HG03469 (cell line): ENCODE measurements at regions not wholly inside any gene's neighbourhood (a gene's known extent, or its start where the extent isn't known, plus 50 kb on each side); places are given as distances from the start of the nearest gene placed in this dataset.

Source experiments
- ATAC-seq: cut with Tn5 transposase; IDR thresholded peaks from one replicate; pipeline ENCODE4 v1.9.1; 2021; ENCODE audit warnings: mild to moderate bottlenecking, moderate library complexity, moderate number of reproducible peaks; ENCODE audit not compliant: unreplicated experiment

GRCh38 chr4:182126603-182127002 lies 116.6 kb upstream of the TENM3 start:
- no peak for ATAC-seq

DNA sequence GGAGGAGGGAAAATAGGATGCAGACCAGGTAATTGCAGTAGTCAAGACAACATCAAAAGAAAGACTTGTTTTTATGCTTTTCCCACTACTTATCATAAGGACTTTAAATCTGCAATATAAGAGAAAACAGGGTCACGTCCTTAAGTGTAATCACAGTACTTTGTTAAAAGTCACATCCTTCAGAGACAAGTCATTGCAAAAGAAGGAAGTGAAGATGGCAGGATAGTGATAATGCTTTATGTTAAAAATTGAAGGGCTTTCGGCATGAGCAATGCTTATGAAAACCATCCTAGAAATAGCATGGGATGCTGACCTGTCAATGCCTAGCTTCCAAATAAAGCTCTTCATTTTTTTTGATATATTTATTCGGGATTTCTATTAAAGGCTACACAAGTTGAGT lies 110.2 kb upstream of the TENM3 start:
- ATAC-seq, result no peak

- ATAC-seq, result no peak
Observed at GRCh38 chr4:182134261-182134660, 108.9 kb upstream of the TENM3 start.

DNA sequence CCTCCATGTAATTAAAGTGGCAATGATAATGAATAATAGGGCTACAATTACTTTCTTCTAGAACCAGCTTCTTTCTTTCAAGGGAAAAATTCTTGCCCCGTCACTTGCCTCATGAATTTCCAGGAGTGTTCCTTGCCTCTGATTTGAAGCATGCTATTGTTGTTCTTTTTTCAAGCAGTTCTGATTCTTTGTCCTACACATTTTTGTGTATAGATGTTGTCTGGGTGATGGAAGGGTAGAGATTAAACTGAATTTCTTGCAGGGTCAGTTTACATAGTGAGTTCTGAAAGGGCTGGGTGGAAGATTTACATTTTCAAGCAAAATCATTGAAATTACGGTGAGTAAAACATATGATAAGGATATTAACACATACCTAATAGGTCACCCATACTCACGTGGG lies 107.0 kb upstream of the TENM3 start:
- ATAC-seq, result no peak

- ATAC-seq, result no peak
Observed at GRCh38 chr4:182137343-182137742, 105.9 kb upstream of the TENM3 start.

DNA sequence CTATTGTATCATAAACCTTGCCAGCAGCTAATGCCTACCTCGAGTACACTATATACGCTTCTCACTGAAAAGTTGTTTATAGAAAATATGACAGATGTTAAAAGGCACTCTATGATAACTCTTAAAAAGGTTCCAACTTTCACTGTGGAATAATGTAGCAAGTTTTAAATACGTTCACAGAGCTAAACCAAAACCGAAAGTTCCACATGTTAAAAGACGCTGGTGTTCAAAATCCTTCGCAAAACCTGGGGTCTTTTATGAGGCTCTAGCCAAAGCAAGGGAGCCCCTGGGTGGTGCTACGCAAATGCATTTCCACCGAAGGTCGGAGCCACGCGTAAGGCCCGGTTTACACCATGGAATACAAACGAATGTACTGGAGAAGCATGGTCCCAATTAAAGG lies 103.7 kb upstream of the TENM3 start:
- ATAC-seq, result no peak

GRCh38 chr4:182140547-182140946 lies 102.7 kb upstream of the TENM3 start:
- ATAC-seq, result no peak

- ATAC-seq, result no peak
Observed at GRCh38 chr4:182141061-182141460, 102.1 kb upstream of the TENM3 start.

GRCh38 chr4:182142176-182143085 lies 100.8 kb upstream of the TENM3 start:
- no peak for ATAC-seq

DNA sequence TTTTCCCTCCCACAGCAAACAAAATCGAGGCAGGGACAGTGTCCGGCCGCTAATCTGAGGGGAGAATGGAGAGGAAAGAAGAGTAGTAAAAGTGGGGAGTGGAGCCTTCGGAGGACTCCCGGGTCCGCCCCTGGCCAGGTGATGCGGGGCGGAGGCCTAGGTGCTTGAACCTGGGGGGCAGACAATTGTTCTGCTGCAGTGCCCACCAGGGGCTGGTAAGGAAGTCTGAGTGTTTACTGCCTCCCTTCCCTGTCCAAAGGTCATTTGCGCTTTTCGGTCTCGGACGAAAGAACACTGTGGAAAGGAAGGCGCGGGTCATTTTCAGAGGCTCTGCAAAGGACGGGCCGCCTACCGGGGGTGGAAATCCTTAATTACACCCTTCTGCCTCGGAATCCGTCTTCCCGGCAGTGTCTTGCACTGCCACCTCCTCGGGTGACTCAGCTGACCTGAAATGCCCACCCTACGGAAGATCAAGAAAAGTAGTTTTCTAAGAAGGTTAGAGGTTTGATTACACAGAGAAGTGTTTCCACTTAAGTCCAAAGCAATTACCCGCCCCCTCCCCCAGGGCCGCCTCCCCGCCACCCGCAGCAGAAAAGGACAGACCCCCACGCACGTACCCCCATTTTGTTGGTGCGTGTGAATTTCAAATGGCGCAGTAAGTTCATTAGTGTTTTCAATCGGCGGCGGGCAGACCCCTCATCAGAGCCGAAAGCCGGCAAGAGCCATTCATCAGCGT lies 99.9 kb upstream of the TENM3 start:
- ATAC-seq, result no peak

- no peak for ATAC-seq
Observed at GRCh38 chr4:182143822-182144625, 99.2 kb upstream of the TENM3 start.

GRCh38 chr4:182144626-182145333 lies 98.4 kb upstream of the TENM3 start:
- no peak for ATAC-seq

DNA sequence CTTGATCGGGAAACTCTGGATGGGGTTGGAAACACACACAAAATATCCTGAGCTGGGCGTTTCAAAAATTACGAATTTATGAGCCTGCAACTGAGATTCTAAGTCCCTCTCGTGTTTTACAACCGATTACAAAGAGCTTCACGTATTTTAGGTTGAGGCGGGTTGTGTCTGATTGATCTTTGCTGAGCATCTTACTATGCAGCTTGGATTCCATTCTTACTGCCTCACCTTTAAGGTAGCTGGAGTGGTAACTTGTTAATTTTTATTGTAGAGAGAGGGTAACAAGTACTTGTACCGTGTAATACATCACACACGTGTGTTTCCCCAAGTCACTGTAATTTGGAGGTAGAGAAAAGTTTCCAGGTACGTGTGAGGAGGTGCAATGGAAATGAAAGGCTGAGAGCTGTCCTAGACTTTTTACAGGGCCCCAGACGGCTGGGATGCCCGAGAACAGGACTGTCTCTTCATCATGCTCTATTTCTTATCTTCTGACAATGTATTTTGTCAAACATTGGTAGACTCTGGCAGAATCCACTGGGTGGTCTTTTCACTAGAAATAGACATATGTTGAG lies 97.8 kb upstream of the TENM3 start:
- ATAC-seq, result no peak

GRCh38 chr4:182147391-182147790 lies 95.8 kb upstream of the TENM3 start:
- ATAC-seq, result no peak

- no peak for ATAC-seq
Observed at GRCh38 chr4:182150645-182151044, 92.6 kb upstream of the TENM3 start.

GRCh38 chr4:182155806-182156205 lies 87.4 kb upstream of the TENM3 start:
- ATAC-seq, result no peak

GRCh38 chr4:182163180-182163579 lies 80.0 kb upstream of the TENM3 start:
- no peak for ATAC-seq

GRCh38 chr4:182169572-182169971 lies 73.6 kb upstream of the TENM3 start:
- no peak for ATAC-seq

GRCh38 chr4:182169987-182170386 lies 73.2 kb upstream of the TENM3 start:
- ATAC-seq, result no peak

GRCh38 chr4:182170417-182170935 lies 72.7 kb upstream of the TENM3 start:
- no peak for ATAC-seq
